ENCODE measurements at regions not wholly inside any gene's neighbourhood (a gene's known extent, or its start where the extent isn't known, plus 50 kb on each side); places are given as distances from the start of the nearest gene placed in this dataset.
"Not testable (repeated sequence)": the region's sequence is repeated elsewhere in the genome, so short reads cannot be mapped to it uniquely, and the experiment has no call there.

- DNase-seq (ENCODE audit: low read depth in 4 of 4, low spot score in 1 of 4) = no peak
These were observed 557.1 kb upstream of the CHAC2 start for GRCh38 chr2:53210538-53210937.

DNA sequence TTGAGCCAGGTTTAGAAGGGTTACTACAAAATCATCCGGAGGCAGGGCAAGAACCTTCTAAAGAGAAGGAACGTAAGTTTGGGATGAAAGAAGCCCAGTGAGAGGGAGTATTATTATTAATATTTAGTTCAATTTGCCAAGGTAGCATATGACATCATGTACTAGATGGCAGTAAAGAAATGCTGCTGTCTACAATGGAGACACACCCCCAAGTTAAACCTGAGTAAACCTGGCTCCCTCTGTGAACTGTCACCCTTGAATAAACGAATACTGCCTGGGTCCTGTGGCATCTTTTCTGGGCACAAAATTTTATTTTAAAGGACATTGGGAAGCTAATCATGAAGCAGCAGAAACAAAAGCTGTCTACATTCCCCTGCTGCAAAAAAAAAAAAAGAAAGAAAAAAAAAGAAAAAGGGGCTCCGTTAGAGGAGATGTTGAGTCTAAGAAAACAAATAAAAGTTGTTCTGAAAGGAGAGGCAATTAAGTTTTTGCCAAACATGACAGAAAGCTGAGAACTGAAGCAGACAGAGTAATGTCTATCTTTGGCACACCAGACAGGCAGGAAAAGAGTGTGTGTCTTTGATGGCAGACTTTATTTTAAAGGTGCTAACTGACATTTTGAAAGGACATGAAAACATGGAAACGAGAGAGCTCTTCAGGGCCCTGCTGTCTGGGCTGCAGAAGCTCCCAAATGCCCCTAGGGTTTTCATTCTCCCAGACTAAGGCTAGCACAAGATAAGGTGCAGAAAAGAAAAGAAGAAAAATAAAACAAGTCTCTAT is 557.7 kb upstream of the CHAC2 start:
- no peak for DNase-seq (ENCODE audit: low read depth in 4 of 4, low spot score in 1 of 4)

DNA sequence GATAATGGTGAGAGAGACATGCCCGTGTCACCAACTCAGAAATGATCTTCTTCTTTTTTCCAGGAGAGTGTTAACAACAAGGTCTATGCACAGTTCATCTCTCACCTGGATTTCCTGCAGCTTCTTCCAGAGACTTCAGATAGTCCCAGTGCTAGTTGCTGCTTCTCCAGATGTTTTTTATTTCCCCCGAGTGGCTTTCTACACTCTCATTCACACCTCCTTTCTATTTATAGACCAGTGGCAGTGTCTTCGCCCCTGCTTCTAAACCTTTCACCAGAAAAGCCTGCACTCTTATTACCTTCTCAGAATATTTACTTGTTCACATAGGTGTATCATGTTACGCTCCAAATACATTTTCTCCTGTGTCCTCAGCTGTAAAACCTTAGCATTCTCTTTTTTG is 558.8 kb upstream of the CHAC2 start:
- no peak for DNase-seq (ENCODE audit: low read depth in 4 of 4, low spot score in 1 of 4)

DNA sequence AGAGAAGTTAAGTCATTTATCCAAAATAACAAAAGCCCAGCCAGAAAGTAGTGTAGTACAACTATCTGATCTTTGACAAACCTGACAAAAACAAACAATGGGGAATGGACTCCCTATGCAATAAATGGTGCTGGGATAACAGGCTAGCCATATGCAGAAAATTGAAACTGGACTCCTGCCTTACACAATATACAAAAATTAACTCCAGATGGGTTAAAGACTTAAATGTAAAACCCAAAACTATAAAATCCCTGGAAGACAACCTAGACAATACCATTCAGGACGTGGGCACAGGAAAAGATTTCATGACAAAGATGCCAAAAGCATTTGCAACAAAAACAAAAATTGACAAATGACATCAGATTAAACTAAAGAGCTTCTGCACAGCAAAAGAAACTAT is 561.4 kb upstream of the CHAC2 start:
- not testable (repeated sequence) for DNase-seq (ENCODE audit: low read depth in 4 of 4, low spot score in 1 of 4)

GRCh38 chr2:53202063-53202462 is 565.5 kb upstream of the CHAC2 start:
- no peak for DNase-seq (ENCODE audit: low read depth in 4 of 4, low spot score in 1 of 4)

GRCh38 chr2:53200072-53200471 is 567.5 kb upstream of the CHAC2 start:
- no peak for DNase-seq (ENCODE audit: low read depth in 4 of 4, low spot score in 1 of 4)

GRCh38 chr2:53188851-53189510 is 578.6 kb upstream of the CHAC2 start:
- no peak for DNase-seq (ENCODE audit: low read depth in 4 of 4, low spot score in 1 of 4)

DNA sequence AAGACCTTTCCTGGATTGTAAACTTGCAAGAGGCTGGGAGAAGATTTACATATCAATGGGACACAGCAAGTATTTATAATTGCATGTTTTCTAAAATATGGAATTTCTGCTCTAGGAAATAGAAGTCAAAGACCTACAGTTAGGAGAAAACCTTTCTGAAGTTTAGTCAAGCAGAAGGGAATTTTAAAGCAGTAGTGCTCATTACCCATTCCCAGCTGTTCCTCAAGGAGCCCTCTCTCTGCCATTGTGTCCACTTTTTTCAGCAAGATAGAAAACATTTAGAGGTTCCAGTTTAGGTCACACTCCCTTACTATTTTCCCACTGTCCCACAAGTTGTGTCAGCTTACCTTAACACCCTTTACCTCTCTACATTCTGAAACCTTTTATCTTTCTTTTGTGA is 584.0 kb upstream of the CHAC2 start:
- no peak for DNase-seq (ENCODE audit: low read depth in 4 of 4, low spot score in 1 of 4)

- no peak for DNase-seq (ENCODE audit: low read depth in 4 of 4, low spot score in 1 of 4)
These were observed 585.0 kb upstream of the CHAC2 start for GRCh38 chr2:53182601-53183000.

- DNase-seq (ENCODE audit: low read depth in 4 of 4, low spot score in 1 of 4) = no peak
These were observed 585.8 kb upstream of the CHAC2 start for GRCh38 chr2:53181759-53182158.

GRCh38 chr2:53177327-53177726 is 590.3 kb upstream of the CHAC2 start:
- no peak for DNase-seq (ENCODE audit: low read depth in 4 of 4, low spot score in 1 of 4)

DNA sequence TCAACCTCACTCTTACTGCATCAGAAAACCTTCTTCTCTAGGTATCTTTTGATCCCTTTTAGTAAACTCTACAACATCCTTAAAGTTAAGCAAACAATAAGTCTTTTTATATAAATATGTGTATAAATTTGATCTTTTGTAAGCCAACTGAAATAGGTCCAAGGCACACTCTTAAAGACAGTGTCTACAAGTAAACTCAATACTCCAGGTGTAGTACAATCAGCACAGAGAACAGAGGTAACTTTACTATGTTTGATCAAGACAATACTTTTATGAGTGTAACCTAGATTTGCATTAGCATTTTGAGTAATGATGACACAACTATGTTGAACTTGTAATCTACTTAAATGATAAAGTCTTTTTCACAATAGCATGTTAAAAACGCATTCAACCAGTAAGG is 593.1 kb upstream of the CHAC2 start:
- no peak for DNase-seq (ENCODE audit: low read depth in 4 of 4, low spot score in 1 of 4)

GRCh38 chr2:53173698-53174455 is 593.7 kb upstream of the CHAC2 start:
- no peak for DNase-seq (ENCODE audit: low read depth in 4 of 4, low spot score in 1 of 4)

DNA sequence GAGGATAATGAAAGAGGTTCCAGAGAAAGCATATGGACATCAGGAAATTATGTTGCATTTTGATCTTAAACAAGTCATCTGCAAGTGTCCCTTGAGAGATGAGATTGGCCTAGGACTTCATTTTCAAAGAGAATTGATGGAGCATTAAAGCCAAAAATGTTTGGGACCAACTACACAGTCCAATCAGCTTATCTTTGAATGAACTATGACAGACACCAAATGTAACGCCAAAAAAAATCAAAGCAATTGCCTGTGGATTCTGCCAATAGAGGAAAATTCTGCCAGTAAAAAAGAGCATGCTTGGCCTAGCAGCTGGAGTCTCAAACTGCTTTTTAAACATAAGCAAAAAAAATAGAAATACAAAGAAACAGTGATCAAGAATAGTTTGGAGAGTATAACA is 594.5 kb upstream of the CHAC2 start:
- no peak for DNase-seq (ENCODE audit: low read depth in 4 of 4, low spot score in 1 of 4)

DNA sequence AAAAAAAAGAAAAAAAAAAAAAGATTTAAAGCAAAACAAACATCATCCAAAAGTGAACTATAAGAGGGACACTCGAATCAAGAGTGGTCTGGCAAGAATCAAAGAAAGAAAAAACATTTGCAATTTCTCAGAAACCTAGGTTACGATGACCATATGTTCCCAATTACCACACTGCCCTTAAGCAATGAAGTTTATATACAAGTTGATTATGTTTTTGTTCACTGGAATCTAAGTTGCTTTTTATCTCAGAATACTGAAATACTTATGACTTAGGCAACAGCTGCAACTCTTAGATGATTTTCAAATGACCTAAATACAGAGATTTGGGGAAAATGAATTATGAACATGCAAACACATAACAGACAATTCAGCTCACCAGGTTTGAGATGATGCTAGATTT is 597.1 kb upstream of the CHAC2 start:
- DNase-seq (ENCODE audit: low read depth in 4 of 4, low spot score in 1 of 4) = no peak

- DNase-seq (ENCODE audit: low read depth in 4 of 4, low spot score in 1 of 4) = no peak
These were observed 600.4 kb upstream of the CHAC2 start for GRCh38 chr2:53167227-53167626.

- DNase-seq (ENCODE audit: low read depth in 4 of 4, low spot score in 1 of 4) = no peak
These were observed 617.5 kb upstream of the CHAC2 start for GRCh38 chr2:53150146-53150545.

GRCh38 chr2:53148221-53148620 is 619.4 kb upstream of the CHAC2 start:
- no peak for DNase-seq (ENCODE audit: low read depth in 4 of 4, low spot score in 1 of 4)

DNA sequence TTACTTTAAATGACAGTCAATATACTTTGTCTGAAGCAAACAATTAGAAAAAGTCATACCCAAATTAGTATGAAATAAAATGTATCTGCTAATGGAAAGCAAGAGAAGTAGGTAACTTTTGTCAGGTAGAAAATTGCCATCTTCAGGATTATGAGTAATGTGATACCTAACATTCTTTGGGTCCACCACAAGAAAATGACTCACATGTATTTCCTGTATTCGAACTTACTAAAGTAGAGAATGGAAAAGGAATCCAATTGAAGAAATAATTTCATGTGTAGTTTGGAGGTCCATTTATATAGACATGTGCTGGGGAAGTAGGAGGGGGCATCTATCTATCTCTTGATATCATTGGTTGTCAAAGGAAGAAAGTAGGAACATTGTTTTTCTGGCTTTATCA is 636.2 kb upstream of the CHAC2 start:
- no peak for DNase-seq (ENCODE audit: low read depth in 4 of 4, low spot score in 1 of 4)

DNA sequence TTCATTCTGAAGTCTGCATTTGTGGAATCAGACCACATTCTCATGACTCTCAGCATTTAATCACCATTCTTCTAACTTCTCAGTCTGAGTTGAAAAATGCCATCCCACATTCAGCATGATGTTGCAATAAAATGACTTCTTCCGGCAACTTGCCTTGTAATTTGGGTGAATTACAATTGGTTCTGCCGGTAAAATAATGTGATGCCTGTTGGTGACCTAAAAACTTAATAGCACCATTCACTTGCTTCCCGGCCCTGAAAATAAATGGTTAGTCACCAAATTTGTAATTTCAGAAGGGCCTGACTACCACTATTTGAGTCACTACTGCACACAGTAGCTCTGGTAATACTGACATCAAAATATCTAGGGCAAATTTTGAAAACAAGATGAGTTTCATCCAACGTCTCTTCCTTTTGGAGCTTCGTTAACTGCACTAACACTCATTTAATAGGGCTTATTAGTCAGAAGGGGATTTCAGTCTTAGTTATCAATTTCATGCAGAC is 637.1 kb upstream of the CHAC2 start:
- no peak for DNase-seq (ENCODE audit: low read depth in 4 of 4, low spot score in 1 of 4)

GRCh38 chr2:53129851-53130250 is 637.8 kb upstream of the CHAC2 start:
- no peak for DNase-seq (ENCODE audit: low read depth in 4 of 4, low spot score in 1 of 4)

- no peak for DNase-seq (ENCODE audit: low read depth in 4 of 4, low spot score in 1 of 4)
These were observed 640.4 kb upstream of the CHAC2 start for GRCh38 chr2:53127061-53127650.

Measured in stimulated activated CD4-positive, alpha-beta T cell treated with anti-CD3 and anti-CD28 coated beads, Interleukin-1b, Interleukin-23, amount 100 ng/mL, for 24 hours (primary cell).